GM12878 (cell line): ENCODE measurements at regions not wholly inside any gene's neighbourhood (a gene's known extent, or its start where the extent isn't known, plus 50 kb on each side); places are given as distances from the start of the nearest gene placed in this dataset.

Experiments
- ATAC-seq: fragments of 200-7000 bp; cut with Tn5 transposase; 3 replicates; pipeline ENCODE4 v1.9.1; 2020; ENCODE audit warnings: mild to moderate bottlenecking, moderate library complexity
- BruUV-seq: library from RNA; stranded (reverse); fragments of 400-500 nt; replicated peaks from 2 replicates; lab custom pipeline; 2021; lab: Mats Ljungman, UMichigan
- CTCF ChIA-PET: fragments of 300-600 bp; sonication (Branson Sonifier 250); formaldehyde crosslinking; extraction: SDS; loops from one replicate; lab custom pipeline; 2021; ENCODE audit warnings: inconsistent platforms; lab: Yijun Ruan, JAX
- POLR2A ChIA-PET: fragments of 350-600 bp; formaldehyde crosslinking; extraction: SDS; loops from one replicate; lab custom pipeline; 2021; ENCODE audit warnings: inconsistent platforms; lab: Charles Lee
- RAD21 ChIA-PET: fragments of 300-600 bp; sonication (Branson Sonifier 250); formaldehyde crosslinking; loops from one replicate; lab custom pipeline; 2023; ENCODE audit warnings: antibody characterized with exemption; ENCODE audit not compliant: unreplicated experiment; lab: Charles Lee
- SMC1A ChIA-PET: fragments of 300-600 bp; sonication (Branson Sonifier 250); formaldehyde crosslinking; loops from one replicate; lab custom pipeline; 2023; ENCODE audit not compliant: unreplicated experiment, uncharacterized antibody; lab: Charles Lee
- DNase-seq: peaks from one replicate; pipeline ENCODE4 v3.0.0-alpha.2; 2011; ENCODE audit warnings: low read depth, low spot score
- FAIRE-seq: peaks from 3 replicates; lab custom pipeline; 2011; peaks lifted over from hg19 to GRCh38; lab: Jason Lieb, UNC
- H2AFZ ChIP-seq: 2 replicates; pipeline ENCODE4 v1.6.0; 2011; ENCODE audit warnings: low read depth, low read length, control low read depth; ENCODE audit not compliant: control insufficient read depth
- H3K27ac ChIP-seq: 2 replicates; pipeline ENCODE4 v1.5.1; 2011; ENCODE audit warnings: control low read depth; ENCODE audit not compliant: control insufficient read depth, insufficient read depth
- H3K27me3 ChIP-seq, 2 experiments: replicated peaks in 1 of 2; 2 replicates each; pipeline versions ENCODE4 v1.6.0 to v1.6.1; 2011; ENCODE audit warnings: low read length in 1 of 2; ENCODE audit not compliant: control insufficient read depth in 2 of 2, insufficient read depth in 2 of 2
- H3K36me3 ChIP-seq, 2 experiments: 2 replicates each; pipeline ENCODE4 v1.5.1; 2011; ENCODE audit warnings: low read length in 1 of 2; ENCODE audit not compliant: control insufficient read depth in 2 of 2, insufficient read depth in 2 of 2
- H3K4me1 ChIP-seq: 2 replicates; pipeline ENCODE4 v1.6.1; 2011; ENCODE audit warnings: mild to moderate bottlenecking, low read length, moderate library complexity, mixed read lengths; ENCODE audit not compliant: control insufficient read depth, insufficient read depth
- H3K4me2 ChIP-seq: 2 replicates; pipeline ENCODE4 v1.6.0; 2011; ENCODE audit warnings: control low read depth; ENCODE audit not compliant: control insufficient read depth, insufficient read depth
- H3K4me3 ChIP-seq: fragments of 200-600 bp; sonication (generic); 2 replicates; pipeline ENCODE4 v1.5.1; 2016
- H3K79me2 ChIP-seq: 2 replicates; pipeline ENCODE4 v1.6.0; 2011; ENCODE audit warnings: low read length; ENCODE audit not compliant: control insufficient read depth, insufficient read depth
- H3K9ac ChIP-seq: 2 replicates; pipeline ENCODE4 v1.8.0; 2011; ENCODE audit warnings: low read length, control low read depth, mixed read lengths; ENCODE audit not compliant: control insufficient read depth, insufficient read depth
- H3K9me3 ChIP-seq: replicated peaks from 3 replicates; pipeline ENCODE4 v1.5.1; 2011; ENCODE audit warnings: mild to moderate bottlenecking, low read length; ENCODE audit not compliant: control insufficient read depth, insufficient read depth
- H4K20me1 ChIP-seq: 2 replicates; pipeline ENCODE4 v1.6.0; 2011; ENCODE audit not compliant: control insufficient read depth, insufficient read depth
- BMI1 ChIP-seq: fragments of 450-650 bp; IDR thresholded peaks from 2 replicates; pipeline ENCODE4 v1.6.1; 2016; ENCODE audit warnings: mild to moderate bottlenecking, moderate library complexity, borderline replicate concordance
- CBFB ChIP-seq: IDR thresholded peaks from 2 replicates; pipeline ENCODE4 v1.6.1; 2016; ENCODE audit warnings: antibody characterized with exemption, low read depth
- CHD1 ChIP-seq: IDR thresholded peaks from 2 replicates; pipeline ENCODE4 v1.6.1; 2012; ENCODE audit warnings: low read depth, low read length, improper control_type of control experiment
- CHD2 ChIP-seq: IDR thresholded peaks from 2 replicates; pipeline ENCODE4 v1.6.1; 2011; ENCODE audit warnings: low read depth, low read length, improper control_type of control experiment, borderline replicate concordance
- CREB1 ChIP-seq: IDR thresholded peaks from 2 replicates; pipeline ENCODE4 v1.6.1; 2012; ENCODE audit warnings: low read depth, mild to moderate bottlenecking, inconsistent platforms
- DPF2 ChIP-seq: fragments of 450-650 bp; IDR thresholded peaks from 2 replicates; pipeline ENCODE4 v1.6.1; 2017; ENCODE audit warnings: mild to moderate bottlenecking
- LARP7 ChIP-seq: fragments of 450-650 bp; IDR thresholded peaks from 2 replicates; pipeline ENCODE4 v1.6.1; 2017; ENCODE audit warnings: mild to moderate bottlenecking
- SMAD1 ChIP-seq: fragments of 450-650 bp; IDR thresholded peaks from 2 replicates; pipeline ENCODE4 v1.6.1; 2018; ENCODE audit warnings: mild to moderate bottlenecking, low read depth; ENCODE audit not compliant: partially characterized antibody
- USF1 ChIP-seq: IDR thresholded peaks from 2 replicates; pipeline ENCODE4 v1.6.1; 2011; ENCODE audit warnings: borderline replicate concordance, low read depth, mild to moderate bottlenecking, moderate library complexity, mixed read lengths, low read length; ENCODE audit not compliant: insufficient read depth; ENCODE audit errors: extremely low read length
- WRNIP1 ChIP-seq: IDR thresholded peaks from 2 replicates; pipeline ENCODE4 v1.6.1; 2011; ENCODE audit warnings: low read depth, low read length, improper control_type of control experiment, borderline replicate concordance
- YY1 ChIP-seq: IDR thresholded peaks from 2 replicates; pipeline ENCODE4 v1.6.1; 2011; ENCODE audit warnings: low read depth, mild to moderate bottlenecking, low read length
- ZBTB33 ChIP-seq: fragments of 450-650 bp; IDR thresholded peaks from 2 replicates; pipeline ENCODE4 v1.6.1; 2017; ENCODE audit warnings: mild to moderate bottlenecking
- ZNF687 ChIP-seq: fragments of 450-650 bp; IDR thresholded peaks from 2 replicates; pipeline ENCODE4 v1.6.1; 2017; ENCODE audit warnings: mild to moderate bottlenecking, moderate library complexity
- WGBS: methylation state at CpG from one replicate; pipeline ENCODE4 v1.1.6; 2016; ENCODE audit warnings: low lambda C conversion rate; ENCODE audit not compliant: insufficient replicate concordance, insufficient coverage; ENCODE audit errors: missing lambda C conversion rate; 5-methylcytosine and 5-hydroxymethylcytosine counted together
- in situ Hi-C: fragments of 300-500 bp; cut with MboI; formaldehyde crosslinking; loops from 9 replicates; pipeline ENCODE4 v1.14.3; 2018; ENCODE audit warnings: mixed read lengths
- intact Hi-C: fragments of 100-400 bp; cut with micrococcal nuclease; formaldehyde crosslinking; loops from one replicate; pipeline ENCODE4 v1.14.2; 2022; ENCODE audit not compliant: unreplicated experiment

GRCh38 chr9:32918628-32919027 lies 82.8 kb downstream of the APTX start:
- CTCF ChIA-PET = interaction anchor here (1.7 kb wide), 1 partner anchor 14 kb away, joined by 4 read pairs; no protein-coding TSS in a partner anchor
- no peak overlapping the region for H3K9ac ChIP-seq
- FAIRE-seq = no peak
- no peaks in the 10 kb centered on the region for H3K4me1 ChIP-seq
- no peak for DNase-seq
- no TSS peak for BruUV-seq
- TF ChIP-seq YY1 (no peak), LARP7 (no peak), CBFB (no peak), SMAD1 (no peak), CHD1 (no peak), CREB1 (no peak), CHD2 (no peak), USF1 (no peak), BMI1 (no peak), DPF2 (no peak), WRNIP1 (no peak), ZNF687 (no peak), ZBTB33 (no peak)
- H3K4me3 ChIP-seq = no peak overlapping the region
- H3K36me3 ChIP-seq = no peaks in the 10 kb centered on the region
- POLR2A ChIA-PET = no interaction called here
- no peaks in the 10 kb centered on the region for H3K79me2 ChIP-seq
- SMC1A ChIA-PET = no interaction called here
- H3K27me3 ChIP-seq = no peaks in the 10 kb centered on the region; a peak in 1 of 4 replicates
- RAD21 ChIA-PET = interaction anchor here (0.6 kb wide), 1 partner anchor 331 kb away, joined by 3 read pairs; no protein-coding TSS in a partner anchor
- in situ Hi-C loops (no loop called here), intact Hi-C loops (no loop called here)
- ATAC-seq = no peak
- no peaks in the 10 kb centered on the region for H4K20me1 ChIP-seq
- H3K27ac ChIP-seq = no peak overlapping the region
- no peaks in the 10 kb centered on the region; the same call in 2 of the 3 replicates for H3K9me3 ChIP-seq
- WGBS = 11% methylated on average over 5 of the region's 5 CpGs
- H3K4me2 ChIP-seq = no peak overlapping the region
- no peak overlapping the region for H2AFZ ChIP-seq
